Panc1 (cell line): ENCODE measurements at regions not wholly inside any gene's neighbourhood (a gene's known extent, or its start where the extent isn't known, plus 50 kb on each side); places are given as distances from the start of the nearest gene placed in this dataset.
"Not testable (repeated sequence)": the region's sequence is repeated elsewhere in the genome, so short reads cannot be mapped to it uniquely, and the experiment has no call there.

Experiments used
- ATAC-seq: fragments of 200-7000 bp; cut with Tn5 transposase; 2 replicates; pipeline ENCODE4 v1.9.1; 2020; ENCODE audit warnings: mild to moderate bottlenecking, moderate library complexity
- BruUV-seq: library from RNA; stranded (reverse); fragments of 400-500 nt; replicated peaks from 2 replicates; lab custom pipeline; 2021; lab: Mats Ljungman, UMichigan
- CTCF ChIA-PET: fragments of 300-600 bp; sonication (Branson Sonifier 250); formaldehyde crosslinking; loops from one replicate; lab custom pipeline; 2022; ENCODE audit warnings: antibody characterized with exemption; lab: Charles Lee
- POLR2A ChIA-PET: fragments of 300-600 bp; sonication (Branson Sonifier 250); formaldehyde crosslinking; loops from one replicate; lab custom pipeline; 2022; ENCODE audit warnings: antibody characterized with exemption; lab: Charles Lee
- DNase-seq: peaks from one replicate; pipeline ENCODE4 v3.0.0-alpha.2; 2010; ENCODE audit warnings: low read depth, low spot score
- H3K27ac ChIP-seq: 2 replicates; pipeline ENCODE4 v1.5.1; 2011; ENCODE audit warnings: mild to moderate bottlenecking, low read length, inconsistent platforms
- H3K27me3 ChIP-seq: fragments of 200-500 bp; sonication (Bioruptor generic); 2 replicates; pipeline ENCODE4 v1.6.0; 2014; ENCODE audit warnings: low read length, inconsistent platforms; ENCODE audit not compliant: control insufficient read depth, insufficient read depth
- H3K36me3 ChIP-seq: fragments of 200-500 bp; sonication (Bioruptor generic); 2 replicates; pipeline ENCODE4 v1.5.1; 2014; ENCODE audit warnings: inconsistent platforms, mild to moderate bottlenecking, low read length, moderate library complexity; ENCODE audit not compliant: control insufficient read depth, insufficient read depth
- H3K4me1 ChIP-seq: 2 replicates; pipeline ENCODE4 v1.5.1; 2011; ENCODE audit warnings: inconsistent platforms, mild to moderate bottlenecking, low read length, moderate library complexity; ENCODE audit not compliant: control insufficient read depth, insufficient read depth
- H3K4me3 ChIP-seq, 2 experiments: 2 replicates each; pipeline ENCODE4 v1.5.1; 2011 to 2012; ENCODE audit warnings: low read depth in 2 of 2, low read length in 2 of 2, mild to moderate bottlenecking in 2 of 2, inconsistent platforms in 1 of 2, moderate library complexity in 1 of 2
- H3K9me3 ChIP-seq: fragments of 200-500 bp; sonication (Bioruptor generic); 2 replicates; pipeline ENCODE4 v1.5.1; 2014; ENCODE audit warnings: low read depth, mild to moderate bottlenecking, inconsistent platforms, low read length, moderate library complexity; ENCODE audit not compliant: control insufficient read depth, insufficient read depth
- POLR2AphosphoS5 ChIP-seq: IDR thresholded peaks from 2 replicates; pipeline ENCODE4 v1.6.1; 2012; ENCODE audit warnings: mild to moderate bottlenecking, low read depth, low read length, moderate library complexity
- SIN3A ChIP-seq: IDR thresholded peaks from 2 replicates; pipeline ENCODE4 v1.6.1; 2012; ENCODE audit warnings: low read depth, mild to moderate bottlenecking, low read length, moderate library complexity, borderline replicate concordance; ENCODE audit not compliant: insufficient read depth
- TCF7L2 ChIP-seq: IDR thresholded peaks from 2 replicates; pipeline ENCODE4 v1.6.1; 2011; ENCODE audit warnings: mild to moderate bottlenecking, low read depth, low read length, inconsistent platforms
- in situ Hi-C: cut with HindIII; loops from 2 replicates; pipeline ENCODE4 v1.10.0; 2016; ENCODE audit warnings: low sequenced_read_pairs, low pct_unique_long_range_greater_than_20kb
- intact Hi-C: fragments of 100-400 bp; cut with micrococcal nuclease; formaldehyde crosslinking; loops from one replicate; pipeline ENCODE4 v1.10.0; 2022; ENCODE audit not compliant: unreplicated experiment
- TF ChIP-seq, protein P1 (sequence below): fragments of 450-650 bp; IDR thresholded peaks from 2 replicates; pipeline ENCODE4 v1.5.1; 2017; ENCODE audit warnings: mild to moderate bottlenecking
- TF ChIP-seq, protein P2 (sequence below), 2 experiments: IDR thresholded peaks; 2 replicates each; pipeline ENCODE4 v1.6.1; 2011 to 2012; ENCODE audit warnings: low read depth in 2 of 2, control low read depth in 1 of 2, low read length in 1 of 2, mild to moderate bottlenecking in 1 of 2, moderate library complexity in 1 of 2; ENCODE audit not compliant: insufficient read depth in 1 of 2

DNA sequence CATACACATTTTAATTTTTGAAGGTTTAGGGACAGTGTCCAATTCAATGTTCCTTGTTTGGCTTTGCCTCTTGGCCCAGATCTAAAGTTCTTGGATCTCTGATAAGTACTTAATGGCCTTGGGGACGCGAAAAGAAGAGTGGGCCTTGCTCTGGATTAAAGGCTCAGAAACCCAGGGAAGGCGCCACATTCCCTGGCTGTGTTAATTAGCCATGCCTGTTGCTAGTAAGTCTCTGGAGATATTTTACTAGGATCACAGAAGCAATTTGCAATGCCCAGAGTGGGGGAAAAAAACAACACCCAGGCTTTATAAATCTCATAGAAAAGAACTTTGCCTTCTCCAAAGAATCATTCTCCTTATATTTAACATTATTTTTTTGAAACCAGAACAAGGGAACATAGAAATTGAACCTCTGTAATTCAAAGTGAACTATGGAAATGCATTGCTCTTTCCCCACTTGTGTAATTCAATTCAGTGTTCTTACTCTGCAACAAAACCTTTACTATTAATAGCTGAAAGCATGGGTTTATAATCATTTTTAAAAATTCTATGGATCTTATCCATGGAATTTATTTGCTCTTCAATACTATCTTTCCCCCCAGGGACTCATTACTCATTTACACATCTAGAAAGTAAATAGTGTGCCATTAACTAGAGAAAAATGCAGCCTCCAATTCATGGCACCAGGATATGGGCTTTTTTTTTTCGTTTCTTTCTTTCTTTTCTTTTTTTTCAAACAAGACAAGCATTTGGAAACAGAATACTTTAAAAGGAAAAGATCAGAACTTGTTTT, 172.2 kb upstream of the ANKRD55 start:
- in situ Hi-C loops (no loop called here), intact Hi-C loops (no loop called here)
- ATAC-seq (no peak), DNase-seq (no peak)
- H3K4me3 ChIP-seq: no peak overlapping the region
- H3K27me3 ChIP-seq: no peaks in the 10 kb centered on the region
- H3K36me3 ChIP-seq: no peaks in the 10 kb centered on the region
- TF ChIP-seq SIN3A (no peak), POLR2AphosphoS5 (no peak)
- POLR2A ChIA-PET: no interaction called here
- CTCF ChIA-PET: no interaction called here
- H3K27ac ChIP-seq: no peak overlapping the region
- no TSS peak for BruUV-seq
- no peaks in the 10 kb centered on the region; the same call in 1 of the 2 replicates for H3K4me1 ChIP-seq
- no peaks in the 10 kb centered on the region for H3K9me3 ChIP-seq

DNA sequence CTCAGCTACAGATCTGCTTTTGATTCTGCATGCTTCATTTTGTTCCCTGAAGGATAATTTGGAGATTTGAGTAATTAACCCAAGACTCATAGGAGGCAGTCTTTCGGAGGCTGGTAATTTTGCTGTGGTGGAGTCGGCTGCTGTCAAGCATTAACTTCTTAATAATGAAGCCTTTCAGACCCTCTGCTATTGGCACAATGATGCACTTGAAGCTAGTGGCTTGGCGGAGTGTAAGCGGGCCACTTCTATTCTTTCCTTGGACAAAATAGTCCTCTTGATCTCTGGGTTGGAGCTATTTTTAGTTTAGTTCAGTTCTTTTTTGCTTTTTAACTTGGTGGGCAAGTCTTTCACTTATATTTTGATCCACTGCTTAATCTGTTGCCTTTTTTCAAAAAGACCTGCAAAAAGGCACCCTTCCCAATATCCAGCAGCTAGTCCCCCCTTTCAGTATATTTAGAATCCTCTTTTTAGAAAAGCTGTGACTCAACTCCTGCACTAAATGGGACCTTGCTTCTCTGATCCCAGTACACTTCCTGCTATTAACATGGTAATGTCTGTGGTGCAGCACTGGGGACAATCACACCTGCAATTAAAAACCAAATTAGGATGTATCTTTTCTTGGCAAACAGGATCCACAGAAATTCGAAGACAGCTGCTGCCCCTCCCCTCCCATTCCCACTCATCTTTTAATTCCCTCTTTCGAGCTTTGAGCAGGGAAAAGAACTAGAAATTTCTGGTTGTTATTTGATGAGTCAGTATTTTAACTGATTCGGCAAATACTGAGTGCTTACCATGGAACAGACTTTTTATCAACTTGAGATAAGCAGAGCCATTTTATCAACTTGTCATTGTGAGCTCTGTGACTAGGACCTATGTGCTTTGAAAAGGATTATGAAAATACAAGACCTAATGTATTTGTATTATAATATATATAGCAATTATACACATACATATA, 169.4 kb upstream of the ANKRD55 start:
- no peaks in the 10 kb centered on the region for H3K36me3 ChIP-seq
- ATAC-seq (no peak), DNase-seq (no peak)
- no peak overlapping the region for H3K4me3 ChIP-seq
- intact Hi-C loops: no loop called here
- in situ Hi-C loops: no loop called here
- ChIA-PET POLR2A (no interaction called here), CTCF (interaction anchor here (0.6 kb wide), 1 partner anchor 12 kb away, joined by 7 read pairs; no protein-coding TSS in a partner anchor)
- no peak overlapping the region for H3K27ac ChIP-seq
- BruUV-seq: no TSS peak
- TF ChIP-seq, protein P1, sequence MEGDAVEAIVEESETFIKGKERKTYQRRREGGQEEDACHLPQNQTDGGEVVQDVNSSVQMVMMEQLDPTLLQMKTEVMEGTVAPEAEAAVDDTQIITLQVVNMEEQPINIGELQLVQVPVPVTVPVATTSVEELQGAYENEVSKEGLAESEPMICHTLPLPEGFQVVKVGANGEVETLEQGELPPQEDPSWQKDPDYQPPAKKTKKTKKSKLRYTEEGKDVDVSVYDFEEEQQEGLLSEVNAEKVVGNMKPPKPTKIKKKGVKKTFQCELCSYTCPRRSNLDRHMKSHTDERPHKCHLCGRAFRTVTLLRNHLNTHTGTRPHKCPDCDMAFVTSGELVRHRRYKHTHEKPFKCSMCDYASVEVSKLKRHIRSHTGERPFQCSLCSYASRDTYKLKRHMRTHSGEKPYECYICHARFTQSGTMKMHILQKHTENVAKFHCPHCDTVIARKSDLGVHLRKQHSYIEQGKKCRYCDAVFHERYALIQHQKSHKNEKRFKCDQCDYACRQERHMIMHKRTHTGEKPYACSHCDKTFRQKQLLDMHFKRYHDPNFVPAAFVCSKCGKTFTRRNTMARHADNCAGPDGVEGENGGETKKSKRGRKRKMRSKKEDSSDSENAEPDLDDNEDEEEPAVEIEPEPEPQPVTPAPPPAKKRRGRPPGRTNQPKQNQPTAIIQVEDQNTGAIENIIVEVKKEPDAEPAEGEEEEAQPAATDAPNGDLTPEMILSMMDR: no peak
- TF ChIP-seq TCF7L2 (no peak), POLR2AphosphoS5 (no peak)
- TF ChIP-seq, protein P2, sequence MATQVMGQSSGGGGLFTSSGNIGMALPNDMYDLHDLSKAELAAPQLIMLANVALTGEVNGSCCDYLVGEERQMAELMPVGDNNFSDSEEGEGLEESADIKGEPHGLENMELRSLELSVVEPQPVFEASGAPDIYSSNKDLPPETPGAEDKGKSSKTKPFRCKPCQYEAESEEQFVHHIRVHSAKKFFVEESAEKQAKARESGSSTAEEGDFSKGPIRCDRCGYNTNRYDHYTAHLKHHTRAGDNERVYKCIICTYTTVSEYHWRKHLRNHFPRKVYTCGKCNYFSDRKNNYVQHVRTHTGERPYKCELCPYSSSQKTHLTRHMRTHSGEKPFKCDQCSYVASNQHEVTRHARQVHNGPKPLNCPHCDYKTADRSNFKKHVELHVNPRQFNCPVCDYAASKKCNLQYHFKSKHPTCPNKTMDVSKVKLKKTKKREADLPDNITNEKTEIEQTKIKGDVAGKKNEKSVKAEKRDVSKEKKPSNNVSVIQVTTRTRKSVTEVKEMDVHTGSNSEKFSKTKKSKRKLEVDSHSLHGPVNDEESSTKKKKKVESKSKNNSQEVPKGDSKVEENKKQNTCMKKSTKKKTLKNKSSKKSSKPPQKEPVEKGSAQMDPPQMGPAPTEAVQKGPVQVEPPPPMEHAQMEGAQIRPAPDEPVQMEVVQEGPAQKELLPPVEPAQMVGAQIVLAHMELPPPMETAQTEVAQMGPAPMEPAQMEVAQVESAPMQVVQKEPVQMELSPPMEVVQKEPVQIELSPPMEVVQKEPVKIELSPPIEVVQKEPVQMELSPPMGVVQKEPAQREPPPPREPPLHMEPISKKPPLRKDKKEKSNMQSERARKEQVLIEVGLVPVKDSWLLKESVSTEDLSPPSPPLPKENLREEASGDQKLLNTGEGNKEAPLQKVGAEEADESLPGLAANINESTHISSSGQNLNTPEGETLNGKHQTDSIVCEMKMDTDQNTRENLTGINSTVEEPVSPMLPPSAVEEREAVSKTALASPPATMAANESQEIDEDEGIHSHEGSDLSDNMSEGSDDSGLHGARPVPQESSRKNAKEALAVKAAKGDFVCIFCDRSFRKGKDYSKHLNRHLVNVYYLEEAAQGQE (IDR thresholded peaks at IDR 0.05; ENCODE audit: insufficient read depth in 1 of 2, low read depth in 2 of 2, low read length in 1 of 2): no peak
- H3K27me3 ChIP-seq: no peaks in the 10 kb centered on the region
- H3K9me3 ChIP-seq: no peaks in the 10 kb centered on the region
- H3K4me1 ChIP-seq: no peaks in the 10 kb centered on the region; the same call in 1 of the 2 replicates

DNA sequence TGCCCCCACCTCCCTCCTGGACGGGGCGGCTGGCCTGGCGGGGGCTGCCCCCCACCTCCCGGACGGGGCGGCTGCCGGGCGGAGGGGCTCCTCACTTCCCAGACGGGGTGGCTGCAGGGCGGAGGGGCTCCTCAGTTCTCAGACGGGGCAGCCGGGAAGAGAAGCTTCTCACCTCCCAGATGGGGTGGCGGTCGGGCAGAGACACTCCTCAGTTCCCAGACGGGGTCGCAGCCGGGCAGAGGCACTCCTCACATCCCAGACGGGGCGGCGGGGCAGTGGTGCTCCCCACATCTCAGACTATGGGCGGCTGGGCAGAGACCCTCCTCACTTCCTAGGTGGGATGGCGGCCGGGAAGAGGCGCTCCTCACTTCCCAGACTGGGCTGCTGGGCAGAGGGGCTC, 164.7 kb upstream of the ANKRD55 start:
- CTCF ChIA-PET, H3K4me1 ChIP-seq: not testable (repeated sequence)

More for the DNA sequence above, 164.7 kb upstream of the ANKRD55 start:
- ATAC-seq, intact Hi-C loops, H3K27ac ChIP-seq, DNase-seq, in situ Hi-C loops, H3K4me3 ChIP-seq, H3K36me3 ChIP-seq, H3K27me3 ChIP-seq, BruUV-seq, POLR2A ChIA-PET, H3K9me3 ChIP-seq: not testable (repeated sequence)
